ENCODE measurements at regions not wholly inside any gene's neighbourhood (a gene's known extent, or its start where the extent isn't known, plus 50 kb on each side); places are given as distances from the start of the nearest gene placed in this dataset.

DNA sequence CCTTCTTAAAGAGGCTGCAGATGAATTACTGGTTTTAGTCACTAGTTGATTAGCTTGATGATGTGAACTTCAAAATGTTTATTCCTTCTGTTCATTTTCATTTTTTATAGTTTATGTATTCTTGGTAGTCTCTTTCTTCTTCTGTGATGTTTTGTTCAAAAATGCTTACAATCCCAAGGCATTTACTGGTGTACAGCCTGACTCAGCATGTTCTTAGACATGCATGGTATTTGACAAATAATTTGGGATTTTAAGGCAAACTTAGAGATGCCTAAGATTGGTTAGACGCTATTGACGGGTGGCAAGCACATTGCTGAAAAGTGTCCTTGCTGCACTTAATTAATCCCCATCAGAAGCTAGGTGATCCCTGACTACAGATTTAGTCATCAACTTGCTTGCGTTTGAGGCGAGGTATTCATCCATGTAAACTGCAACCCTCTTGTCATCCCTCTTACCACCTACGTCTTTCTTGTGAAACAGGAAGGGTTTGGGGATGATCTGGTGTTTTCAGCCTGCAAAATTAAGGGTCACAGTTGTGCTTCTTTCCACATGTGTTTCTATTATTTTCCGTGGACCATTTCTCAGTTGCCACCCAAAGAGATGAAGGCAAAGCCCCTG lies 331.8 kb downstream of the DKK2 start:
- DNase-seq (no peak), ATAC-seq (ENCODE audit: low read depth) (no peak)
- Mint-ChIP-seq H3K9me3 (ENCODE audit: insufficient read depth) (peaks cover 7% of the 10 kb centered on the region), H3K27me3 (no peaks in the 10 kb centered on the region), H3K4me1 (no peaks in the 10 kb centered on the region), H3K27ac (no peak overlapping the region), H3K4me3 (no peak overlapping the region)
- TF ChIP-seq, protein P1, sequence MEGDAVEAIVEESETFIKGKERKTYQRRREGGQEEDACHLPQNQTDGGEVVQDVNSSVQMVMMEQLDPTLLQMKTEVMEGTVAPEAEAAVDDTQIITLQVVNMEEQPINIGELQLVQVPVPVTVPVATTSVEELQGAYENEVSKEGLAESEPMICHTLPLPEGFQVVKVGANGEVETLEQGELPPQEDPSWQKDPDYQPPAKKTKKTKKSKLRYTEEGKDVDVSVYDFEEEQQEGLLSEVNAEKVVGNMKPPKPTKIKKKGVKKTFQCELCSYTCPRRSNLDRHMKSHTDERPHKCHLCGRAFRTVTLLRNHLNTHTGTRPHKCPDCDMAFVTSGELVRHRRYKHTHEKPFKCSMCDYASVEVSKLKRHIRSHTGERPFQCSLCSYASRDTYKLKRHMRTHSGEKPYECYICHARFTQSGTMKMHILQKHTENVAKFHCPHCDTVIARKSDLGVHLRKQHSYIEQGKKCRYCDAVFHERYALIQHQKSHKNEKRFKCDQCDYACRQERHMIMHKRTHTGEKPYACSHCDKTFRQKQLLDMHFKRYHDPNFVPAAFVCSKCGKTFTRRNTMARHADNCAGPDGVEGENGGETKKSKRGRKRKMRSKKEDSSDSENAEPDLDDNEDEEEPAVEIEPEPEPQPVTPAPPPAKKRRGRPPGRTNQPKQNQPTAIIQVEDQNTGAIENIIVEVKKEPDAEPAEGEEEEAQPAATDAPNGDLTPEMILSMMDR (IDR thresholded peaks at IDR 0.05) = no peak
- no peak for TF ChIP-seq EZH2 (IDR thresholded peaks at IDR 0.05; ENCODE audit: borderline replicate concordance, insufficient read depth, low read depth, low read length, poor library complexity, severe bottlenecking)
- no peaks in the 10 kb centered on the region for H3K27me3 ChIP-seq (replicated peaks in 1 of 4; ENCODE audit: control extremely low read depth in 1 of 4, control insufficient read depth in 3 of 4, insufficient read depth in 4 of 4, low read length in 3 of 4)
- no peak overlapping the region for H3K9ac ChIP-seq (ENCODE audit: low read length)
- H3K4me3 ChIP-seq (ENCODE audit: control extremely low read depth in 1 of 5, extremely low read depth in 1 of 5, insufficient read depth in 1 of 5, low read depth in 2 of 5, low read length in 4 of 5) = no peak overlapping the region
- no peaks in the 10 kb centered on the region for H3K36me3 ChIP-seq (replicated peaks in 1 of 2; ENCODE audit: control extremely low read depth in 1 of 2, control insufficient read depth in 1 of 2, extremely low read depth in 1 of 2, insufficient read depth in 2 of 2, low read length in 1 of 2)
- H4K20me1 ChIP-seq (ENCODE audit: control insufficient read depth, insufficient read depth, low read length, poor library complexity, severe bottlenecking) = no peaks in the 10 kb centered on the region
- no peaks in the 10 kb centered on the region for H3K9me3 ChIP-seq (ENCODE audit: control extremely low read depth in 1 of 3, control insufficient read depth in 2 of 3, insufficient read depth in 1 of 3, low read length in 2 of 3)
- no peak overlapping the region for H3K4me2 ChIP-seq (replicated peaks; ENCODE audit: low read depth, low read length, poor library complexity, severe bottlenecking)
- POLR2A ChIA-PET = no interaction called here
- H3K79me2 ChIP-seq (ENCODE audit: control insufficient read depth, insufficient read depth, low read length) = no peaks in the 10 kb centered on the region
- H2AFZ ChIP-seq (ENCODE audit: insufficient read depth, low read depth, low read length, poor library complexity, severe bottlenecking) = no peak overlapping the region
- H3K27ac ChIP-seq (ENCODE audit: low read length in 2 of 2) = no peak overlapping the region
- CTCF ChIA-PET = no interaction called here
- intact Hi-C loops (cut with micrococcal nuclease) = no loop called here
- 63% methylated on average over 3 of the region's 6 CpGs for WGBS (ENCODE audit: insufficient coverage)
- no peaks in the 10 kb centered on the region for H3K4me1 ChIP-seq (ENCODE audit: control insufficient read depth in 2 of 2, insufficient read depth in 2 of 2, low read length in 2 of 2)

DNA sequence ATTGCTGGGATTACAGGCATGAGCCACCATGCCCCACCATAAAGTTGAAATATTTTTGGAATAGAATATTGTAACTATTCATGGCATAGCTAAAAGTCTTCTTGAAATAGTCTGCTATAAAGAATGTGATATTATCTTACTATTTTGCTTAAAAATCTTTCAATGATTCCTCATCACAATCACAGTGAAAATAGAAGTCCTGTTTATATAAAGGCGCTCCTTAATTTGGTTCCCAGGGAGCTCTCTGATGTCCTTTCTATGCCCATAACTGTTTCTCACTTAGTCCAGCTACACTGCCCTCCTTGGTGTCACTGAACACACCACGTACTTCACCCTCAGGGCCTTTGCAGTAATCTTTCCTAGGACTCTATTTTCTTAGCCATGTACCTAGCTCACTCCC lies 331.7 kb upstream of the GIMD1 start:
- Histone ChIP-seq H3K4me2 (replicated peaks; ENCODE audit: low read depth, low read length, poor library complexity, severe bottlenecking) (no peak overlapping the region), H3K9me3 (ENCODE audit: control extremely low read depth in 1 of 3, control insufficient read depth in 2 of 3, insufficient read depth in 1 of 3, low read length in 2 of 3) (no peaks in the 10 kb centered on the region), H3K36me3 (replicated peaks in 1 of 2; ENCODE audit: control extremely low read depth in 1 of 2, control insufficient read depth in 1 of 2, extremely low read depth in 1 of 2, insufficient read depth in 2 of 2, low read length in 1 of 2) (no peaks in the 10 kb centered on the region), H3K27ac (ENCODE audit: low read length in 2 of 2) (no peak overlapping the region), H3K9ac (ENCODE audit: low read length) (no peak overlapping the region), H2AFZ (ENCODE audit: insufficient read depth, low read depth, low read length, poor library complexity, severe bottlenecking) (no peak overlapping the region), H3K4me1 (ENCODE audit: control insufficient read depth in 2 of 2, insufficient read depth in 2 of 2, low read length in 2 of 2) (no peaks in the 10 kb centered on the region), H4K20me1 (ENCODE audit: control insufficient read depth, insufficient read depth, low read length, poor library complexity, severe bottlenecking) (no peaks in the 10 kb centered on the region), H3K79me2 (ENCODE audit: control insufficient read depth, insufficient read depth, low read length) (no peaks in the 10 kb centered on the region), H3K27me3 (replicated peaks in 1 of 4; ENCODE audit: control extremely low read depth in 1 of 4, control insufficient read depth in 3 of 4, insufficient read depth in 4 of 4, low read length in 3 of 4) (no peaks in the 10 kb centered on the region), H3K4me3 (ENCODE audit: control extremely low read depth in 1 of 5, extremely low read depth in 1 of 5, insufficient read depth in 1 of 5, low read depth in 2 of 5, low read length in 4 of 5) (no peak overlapping the region)
- TF ChIP-seq EZH2 (IDR thresholded peaks at IDR 0.05; ENCODE audit: borderline replicate concordance, insufficient read depth, low read depth, low read length, poor library complexity, severe bottlenecking) = no peak
- TF ChIP-seq, protein P1 (IDR thresholded peaks at IDR 0.05) = no peak
- no peaks in the 10 kb centered on the region for H3K27me3 Mint-ChIP-seq
- CTCF ChIA-PET = no interaction called here
- WGBS (ENCODE audit: insufficient coverage) = 81% methylated on average over 2 of the region's 2 CpGs
- H3K4me3 Mint-ChIP-seq = no peak overlapping the region
- H3K4me1 Mint-ChIP-seq = no peaks in the 10 kb centered on the region
- POLR2A ChIA-PET = no interaction called here
- ATAC-seq (ENCODE audit: low read depth) (no peak), DNase-seq (no peak)
- H3K27ac Mint-ChIP-seq = no peak overlapping the region
- intact Hi-C loops (cut with micrococcal nuclease) = no loop called here
- peaks cover 7% of the 10 kb centered on the region for H3K9me3 Mint-ChIP-seq (ENCODE audit: insufficient read depth)

Data from B cell (primary cell).